ENCODE measurements at regions not wholly inside any gene's neighbourhood (a gene's known extent, or its start where the extent isn't known, plus 50 kb on each side); places are given as distances from the start of the nearest gene placed in this dataset.

DNA sequence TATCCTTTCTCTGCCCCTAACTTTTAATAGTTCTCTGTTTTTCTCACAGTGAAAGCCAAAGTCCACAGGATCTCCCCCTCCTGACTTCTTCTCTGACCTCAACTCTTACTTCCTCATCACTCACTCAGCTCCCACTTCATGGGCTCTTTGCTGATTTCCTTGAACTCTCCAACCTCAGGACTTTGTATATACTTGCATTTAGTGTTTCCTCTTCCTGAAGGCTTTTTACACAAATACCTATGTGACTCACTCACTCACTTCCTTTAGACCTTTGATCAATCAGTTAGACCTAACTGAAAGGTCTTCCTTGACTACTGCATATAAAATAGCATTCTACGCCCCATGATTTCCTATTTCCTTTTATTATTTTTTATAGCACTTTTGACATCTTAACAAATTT lies 233.1 kb upstream of the MEX3C start:
- Histone ChIP-seq H4K8ac (replicated peaks; ENCODE audit: insufficient read length, low read depth, low read length) (no peak overlapping the region), H3K56ac (ENCODE audit: insufficient read length, low read depth, low read length) (no peak overlapping the region), H4K91ac (ENCODE audit: insufficient read length, low read depth, low read length) (no peak overlapping the region), H2BK120ac (ENCODE audit: low read depth, low read length, poor library complexity, severe bottlenecking) (no peak overlapping the region), H2BK20ac (ENCODE audit: low read depth, low read length, poor library complexity, severe bottlenecking) (no peak overlapping the region), H3K4me1 (ENCODE audit: insufficient read depth, low read length) (0 out of 2 replicates have a peak, but pooled peaks cover 3% of the 10 kb centered on the region), H3K4me2 (ENCODE audit: insufficient read depth, insufficient read length, low read length) (no peak overlapping the region), H3T11ph (ENCODE audit: low read length) (no peak overlapping the region), H3K23me2 (ENCODE audit: insufficient read length, low read depth, low read length, poor library complexity, severe bottlenecking) (no peaks in the 10 kb centered on the region), H3K14ac (ENCODE audit: insufficient read depth, low read length) (no peak overlapping the region), H3K9ac (ENCODE audit: extremely low read depth, insufficient read length, low read length) (no peak overlapping the region), H3K79me1 (ENCODE audit: insufficient read depth, low read depth, low read length, poor library complexity, severe bottlenecking) (no peaks in the 10 kb centered on the region), H3K23ac (ENCODE audit: insufficient read length, low read depth, low read length) (no peak overlapping the region), H3K79me2 (ENCODE audit: insufficient read depth, low read length) (no peaks in the 10 kb centered on the region), H4K5ac (ENCODE audit: insufficient read length, low read depth, low read length) (no peak overlapping the region), H2BK12ac (ENCODE audit: insufficient read length, low read depth, low read length) (no peak overlapping the region), H2AK5ac (ENCODE audit: insufficient read length, low read length) (no peak overlapping the region), H2BK5ac (ENCODE audit: insufficient read length, low read length) (no peak overlapping the region), H3K4ac (ENCODE audit: low read depth, low read length) (no peak overlapping the region), H2AFZ (ENCODE audit: low read length) (no peak overlapping the region), H3K27ac (ENCODE audit: insufficient read length, low read depth, low read length) (no peak overlapping the region), H3K27me3 (ENCODE audit: insufficient read depth, low read length) (no peaks in the 10 kb centered on the region), H4K20me1 (ENCODE audit: control insufficient read depth, insufficient read depth, insufficient read length) (no peaks in the 10 kb centered on the region), H3K18ac (ENCODE audit: insufficient read length, low read depth, low read length) (no peak overlapping the region), H3K9me3 (ENCODE audit: control insufficient read depth, low read depth, low read length) (no peaks in the 10 kb centered on the region), H2BK15ac (ENCODE audit: low read depth, low read length) (no peak overlapping the region)
- peaks cover 10 to 13% of the 10 kb centered on the region in 2 experiments for H3K4me1 Mint-ChIP-seq
- no peak overlapping the region for H3K27ac Mint-ChIP-seq
- no peaks in the 10 kb centered on the region; a peak in 1 of 5 replicates for H3K9me3 Mint-ChIP-seq
- no peak overlapping the region for H3K4me3 Mint-ChIP-seq
- no peak for DNase-seq
- H3K36me3 Mint-ChIP-seq (ENCODE audit: insufficient read depth in 1 of 3, low read depth in 3 of 3), result peaks cover 0 to 3% (median 0%) of the 10 kb centered on the region in 3 experiments; a peak in 1 of 7 replicates
- H3K27me3 Mint-ChIP-seq (ENCODE audit: low read depth), result peaks cover 2% of the 10 kb centered on the region; the same call in 1 of the 2 replicates
- TF ChIP-seq CTCF (conservative IDR thresholded peaks at IDR 0.05), result no peak
- no CpG with 5 or more reads among the region's 1 CpG for WGBS (ENCODE audit: extremely low coverage, insufficient read length, low lambda C conversion rate)
